Colonic mucosa (tissue), 4 donors: ENCODE measurements at regions not wholly inside any gene's neighbourhood (a gene's known extent, or its start where the extent isn't known, plus 50 kb on each side); places are given as distances from the start of the nearest gene placed in this dataset.

Experiments
- DNase-seq: peaks from one replicate; pipeline ENCODE4 v3.0.0-alpha.2; 2020
- H3K27ac ChIP-seq: fragments of 200-600 bp; one replicate; pipeline ENCODE4 v1.8.0; 2021
- H3K27me3 ChIP-seq: fragments of 200-600 bp; one replicate; pipeline ENCODE4 v1.8.0; 2021
- H3K36me3 ChIP-seq: fragments of 200-600 bp; one replicate; pipeline ENCODE4 v1.8.0; 2021
- H3K4me1 ChIP-seq: fragments of 200-600 bp; one replicate; pipeline ENCODE4 v1.8.0; 2021; ENCODE audit warnings: mild to moderate bottlenecking
- H3K4me3 ChIP-seq: fragments of 200-600 bp; one replicate; pipeline ENCODE4 v1.8.0; 2021
- H3K9ac ChIP-seq, 2 donors: one replicate each; pipeline ENCODE4 v1.7.0; 2013; ENCODE audit warnings: control low read depth in 2 of 2, low read depth in 2 of 2, low read length in 2 of 2
- H3K9me3 ChIP-seq: fragments of 200-600 bp; one replicate; pipeline ENCODE4 v1.8.0; 2021
- intact Hi-C: fragments of 100-400 bp; cut with DNase I; formaldehyde crosslinking; loops from one replicate; pipeline ENCODE4 v1.14.1; 2022
- TF ChIP-seq, protein P1 (sequence below): fragments of 200-600 bp; IDR thresholded peaks from one replicate; pipeline ENCODE4 v1.8.0; 2022; ENCODE audit warnings: antibody characterized with exemption, mild to moderate bottlenecking
- donor health status: healthy.
- donor health status: DM: no; HTN: no; CAD: no.
- donor health status: DM: no; HTN: no; CAD: no.

DNA sequence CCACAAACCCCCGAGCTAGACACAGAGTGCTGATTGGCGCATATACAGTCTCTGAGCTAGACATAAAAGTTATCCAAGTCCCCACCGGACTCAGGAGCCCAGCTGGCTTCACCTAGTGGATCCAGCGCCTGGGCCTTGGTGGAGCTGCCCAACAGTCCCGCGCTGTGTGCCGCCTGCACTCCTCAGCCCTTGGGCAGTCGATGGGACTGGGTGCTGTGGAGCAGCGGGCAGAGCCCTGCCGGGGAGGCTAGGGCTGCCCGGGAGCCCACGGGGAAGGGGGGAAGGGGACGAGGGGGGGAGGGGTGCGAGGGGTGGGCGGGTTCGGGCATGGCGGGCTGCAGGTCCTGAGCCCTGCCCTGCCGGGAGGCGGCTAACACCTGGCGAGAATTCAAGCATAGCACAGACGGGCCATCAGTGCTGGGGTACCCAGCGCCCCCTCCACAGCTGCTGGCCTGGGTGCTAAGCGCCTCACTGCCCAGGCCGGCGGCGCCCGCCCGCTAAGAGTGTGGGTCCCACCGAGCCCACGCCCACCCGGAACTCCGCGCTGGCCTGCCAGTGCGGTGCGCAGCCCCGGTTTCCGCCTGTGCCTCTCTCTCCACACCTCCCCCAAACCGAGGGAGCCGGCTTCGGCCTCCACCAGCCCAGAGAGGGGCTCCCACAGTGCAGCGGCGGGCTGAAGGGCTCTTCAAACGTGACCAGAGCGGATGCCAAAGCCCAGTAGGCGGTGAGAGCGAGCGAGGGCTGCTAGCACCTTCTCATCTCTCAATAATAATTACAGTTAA, 391.2 kb upstream of the NUDT12 start:
- no peaks in the 10 kb centered on the region for H3K27me3 ChIP-seq
- no peak overlapping the region for H3K4me3 ChIP-seq
- no peaks in the 10 kb centered on the region for H3K36me3 ChIP-seq
- TF ChIP-seq, protein P1, sequence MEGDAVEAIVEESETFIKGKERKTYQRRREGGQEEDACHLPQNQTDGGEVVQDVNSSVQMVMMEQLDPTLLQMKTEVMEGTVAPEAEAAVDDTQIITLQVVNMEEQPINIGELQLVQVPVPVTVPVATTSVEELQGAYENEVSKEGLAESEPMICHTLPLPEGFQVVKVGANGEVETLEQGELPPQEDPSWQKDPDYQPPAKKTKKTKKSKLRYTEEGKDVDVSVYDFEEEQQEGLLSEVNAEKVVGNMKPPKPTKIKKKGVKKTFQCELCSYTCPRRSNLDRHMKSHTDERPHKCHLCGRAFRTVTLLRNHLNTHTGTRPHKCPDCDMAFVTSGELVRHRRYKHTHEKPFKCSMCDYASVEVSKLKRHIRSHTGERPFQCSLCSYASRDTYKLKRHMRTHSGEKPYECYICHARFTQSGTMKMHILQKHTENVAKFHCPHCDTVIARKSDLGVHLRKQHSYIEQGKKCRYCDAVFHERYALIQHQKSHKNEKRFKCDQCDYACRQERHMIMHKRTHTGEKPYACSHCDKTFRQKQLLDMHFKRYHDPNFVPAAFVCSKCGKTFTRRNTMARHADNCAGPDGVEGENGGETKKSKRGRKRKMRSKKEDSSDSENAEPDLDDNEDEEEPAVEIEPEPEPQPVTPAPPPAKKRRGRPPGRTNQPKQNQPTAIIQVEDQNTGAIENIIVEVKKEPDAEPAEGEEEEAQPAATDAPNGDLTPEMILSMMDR = no peak
- H3K9me3 ChIP-seq = no peaks in the 10 kb centered on the region
- no peak overlapping the region for H3K9ac ChIP-seq
- H3K27ac ChIP-seq = no peak overlapping the region
- H3K4me1 ChIP-seq = no peaks in the 10 kb centered on the region
- intact Hi-C loops = no loop called here
- DNase-seq = no peak

DNA sequence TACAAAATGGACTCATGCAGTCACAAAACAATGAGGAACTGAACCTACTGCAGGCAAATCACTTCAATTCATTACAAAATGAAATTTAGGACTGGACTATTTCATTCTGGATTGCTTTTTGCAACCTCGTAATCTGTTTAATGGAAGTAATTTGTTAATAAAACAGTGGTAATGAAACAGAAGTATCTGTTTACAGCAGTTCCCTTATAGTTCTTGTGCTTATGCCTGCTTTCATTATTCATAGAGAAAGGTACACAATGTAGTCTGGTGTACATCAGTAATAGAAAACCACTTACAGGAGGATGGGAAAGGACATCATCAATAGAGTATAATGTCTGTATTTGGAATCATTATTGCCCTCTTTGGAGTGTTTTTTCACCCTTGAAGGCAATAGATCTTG, 389.2 kb upstream of the NUDT12 start:
- DNase-seq = no peak

DNA sequence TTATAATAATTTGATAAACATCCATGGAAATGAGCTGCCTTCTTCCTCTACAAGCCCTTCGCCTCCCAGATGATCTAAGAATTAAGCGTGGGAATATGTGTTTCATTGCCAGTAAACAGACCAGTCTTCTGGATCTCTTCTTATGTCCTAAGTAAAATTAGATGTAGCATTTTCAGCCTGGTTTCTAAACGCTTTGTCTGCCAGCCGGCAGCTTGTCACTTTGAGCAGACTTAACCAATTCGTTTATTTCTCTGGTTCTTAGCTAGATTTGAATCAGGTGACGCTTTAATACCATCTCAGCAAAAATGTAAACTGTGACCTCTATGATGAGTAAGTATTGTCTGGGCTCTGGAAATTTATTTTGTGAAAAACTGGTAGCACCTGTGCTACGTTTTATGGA, 380.6 kb upstream of the NUDT12 start:
- H3K4me3 ChIP-seq = no peak overlapping the region
- TF ChIP-seq, protein P1 = no peak
- H3K27me3 ChIP-seq = no peaks in the 10 kb centered on the region
- H3K4me1 ChIP-seq = no peaks in the 10 kb centered on the region
- DNase-seq = no peak
- H3K36me3 ChIP-seq = no peaks in the 10 kb centered on the region
- no peak overlapping the region for H3K27ac ChIP-seq
- no peaks in the 10 kb centered on the region for H3K9me3 ChIP-seq
- intact Hi-C loops = no loop called here
- no peak overlapping the region for H3K9ac ChIP-seq

More for the DNA sequence above, 389.2 kb upstream of the NUDT12 start:
- no peak overlapping the region for H3K9ac ChIP-seq
- H3K27me3 ChIP-seq = no peaks in the 10 kb centered on the region
- H3K4me1 ChIP-seq = no peaks in the 10 kb centered on the region
- H3K9me3 ChIP-seq = no peaks in the 10 kb centered on the region
- intact Hi-C loops = no loop called here
- TF ChIP-seq, protein P1 = no peak
- H3K36me3 ChIP-seq = no peaks in the 10 kb centered on the region
- no peak overlapping the region for H3K27ac ChIP-seq
- no peak overlapping the region for H3K4me3 ChIP-seq

DNA sequence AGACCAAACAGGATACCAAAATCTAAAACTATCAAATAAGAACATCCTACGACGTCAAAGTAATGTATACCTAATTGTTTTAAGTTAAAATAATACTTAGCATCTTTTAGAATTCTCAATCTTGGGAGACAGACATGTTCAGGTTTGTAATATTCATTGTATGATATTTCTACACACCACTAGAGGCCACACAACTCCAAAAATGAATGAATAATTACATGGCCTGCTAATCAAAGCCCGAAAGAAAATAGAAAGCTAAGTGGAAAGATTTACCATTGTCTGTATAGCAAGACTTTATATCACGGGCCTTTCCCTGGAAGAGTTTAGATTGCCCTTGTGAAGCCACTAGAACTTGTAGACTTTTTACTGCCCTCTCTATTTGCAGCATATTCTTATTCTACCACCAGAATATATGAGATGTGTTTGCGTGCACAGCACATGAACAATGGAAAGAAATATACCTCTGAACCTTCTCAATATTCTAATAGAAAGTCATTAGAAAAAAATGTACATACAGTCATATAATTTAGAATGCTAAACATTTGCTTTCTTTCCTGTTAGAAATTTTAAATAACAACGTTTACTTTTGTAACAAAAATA, 380.1 kb upstream of the NUDT12 start:
- H3K9me3 ChIP-seq = no peaks in the 10 kb centered on the region
- no peak overlapping the region for H3K4me3 ChIP-seq
- no peak overlapping the region for H3K9ac ChIP-seq
- no peak for DNase-seq
- TF ChIP-seq, protein P1 = no peak
- H3K27ac ChIP-seq = no peak overlapping the region
- no peaks in the 10 kb centered on the region for H3K27me3 ChIP-seq
- H3K36me3 ChIP-seq = no peaks in the 10 kb centered on the region
- H3K4me1 ChIP-seq = no peaks in the 10 kb centered on the region
- intact Hi-C loops = no loop called here

DNA sequence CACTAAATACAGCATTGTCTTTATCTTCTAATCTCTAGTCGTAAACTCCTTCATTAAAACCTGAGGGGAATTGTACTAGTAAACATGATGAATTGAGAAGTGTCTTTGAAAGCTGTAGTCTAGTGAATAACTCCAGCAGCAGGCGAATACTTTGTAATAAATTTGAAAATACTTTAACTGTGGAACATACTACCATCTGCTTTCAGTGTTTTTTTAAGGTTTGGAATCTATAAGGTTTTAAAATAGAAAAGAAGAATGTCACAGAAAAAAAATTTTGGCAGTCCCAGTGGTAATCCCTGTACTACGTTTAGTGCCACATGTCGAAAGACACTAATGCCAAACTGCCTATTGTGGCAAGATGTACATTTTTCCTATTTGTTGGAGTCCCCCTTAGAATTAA, 379.0 kb upstream of the NUDT12 start:
- no peak overlapping the region for H3K4me3 ChIP-seq
- H3K36me3 ChIP-seq = no peaks in the 10 kb centered on the region
- no peak for DNase-seq
- no peaks in the 10 kb centered on the region for H3K4me1 ChIP-seq
- H3K27me3 ChIP-seq = no peaks in the 10 kb centered on the region
- TF ChIP-seq, protein P1 = no peak
- intact Hi-C loops = no loop called here
- H3K9ac ChIP-seq = no peak overlapping the region
- no peak overlapping the region for H3K27ac ChIP-seq
- H3K9me3 ChIP-seq = no peaks in the 10 kb centered on the region
